HUDEP-2 (cell line): ENCODE measurements at regions not wholly inside any gene's neighbourhood (a gene's known extent, or its start where the extent isn't known, plus 50 kb on each side); places are given as distances from the start of the nearest gene placed in this dataset.
"Not testable (repeated sequence)": the region's sequence is repeated elsewhere in the genome, so short reads cannot be mapped to it uniquely, and the experiment has no call there.

ENCODE experiments used
- DNase-seq, 76 experiments: peaks; one replicate each; lab custom pipeline; 2025; ENCODE audit not compliant: unreplicated experiment in 76 of 76; lab: John Stamatoyannopoulos, UW

GRCh38 chr7:55299273-55299967 lies 65.7 kb upstream of the LANCL2 start:
- DNase-seq: no peak

- DNase-seq: no peak
These were observed 61.9 kb upstream of the LANCL2 start for GRCh38 chr7:55303220-55303619.

- no peak for DNase-seq
These were observed 60.9 kb upstream of the LANCL2 start for GRCh38 chr7:55304018-55304762.

DNA sequence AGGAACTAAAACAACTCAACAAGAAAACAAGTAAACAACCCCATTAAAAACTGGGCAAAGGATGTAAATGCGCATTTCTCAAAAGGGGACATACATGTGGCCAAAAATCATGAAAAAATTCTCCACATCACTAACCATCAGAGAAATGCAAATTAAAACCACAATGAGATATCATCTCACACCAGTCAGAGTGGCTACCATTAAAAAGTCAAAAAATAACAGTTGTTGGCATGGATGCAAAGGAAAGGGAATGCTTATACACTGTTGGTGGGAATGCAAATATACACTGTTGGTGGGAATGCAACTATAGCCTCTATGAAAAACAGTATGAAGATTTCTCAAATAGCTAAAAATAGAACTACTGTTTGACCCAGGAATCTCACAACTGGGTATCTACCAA lies 60.0 kb upstream of the LANCL2 start:
- no peak for DNase-seq

GRCh38 chr7:55306331-55306730 lies 58.8 kb upstream of the LANCL2 start:
- DNase-seq: no peak

- no peak for DNase-seq
These were observed 57.8 kb upstream of the LANCL2 start for GRCh38 chr7:55307123-55307916.

GRCh38 chr7:55308186-55308929 lies 56.8 kb upstream of the LANCL2 start:
- DNase-seq: no peak

DNA sequence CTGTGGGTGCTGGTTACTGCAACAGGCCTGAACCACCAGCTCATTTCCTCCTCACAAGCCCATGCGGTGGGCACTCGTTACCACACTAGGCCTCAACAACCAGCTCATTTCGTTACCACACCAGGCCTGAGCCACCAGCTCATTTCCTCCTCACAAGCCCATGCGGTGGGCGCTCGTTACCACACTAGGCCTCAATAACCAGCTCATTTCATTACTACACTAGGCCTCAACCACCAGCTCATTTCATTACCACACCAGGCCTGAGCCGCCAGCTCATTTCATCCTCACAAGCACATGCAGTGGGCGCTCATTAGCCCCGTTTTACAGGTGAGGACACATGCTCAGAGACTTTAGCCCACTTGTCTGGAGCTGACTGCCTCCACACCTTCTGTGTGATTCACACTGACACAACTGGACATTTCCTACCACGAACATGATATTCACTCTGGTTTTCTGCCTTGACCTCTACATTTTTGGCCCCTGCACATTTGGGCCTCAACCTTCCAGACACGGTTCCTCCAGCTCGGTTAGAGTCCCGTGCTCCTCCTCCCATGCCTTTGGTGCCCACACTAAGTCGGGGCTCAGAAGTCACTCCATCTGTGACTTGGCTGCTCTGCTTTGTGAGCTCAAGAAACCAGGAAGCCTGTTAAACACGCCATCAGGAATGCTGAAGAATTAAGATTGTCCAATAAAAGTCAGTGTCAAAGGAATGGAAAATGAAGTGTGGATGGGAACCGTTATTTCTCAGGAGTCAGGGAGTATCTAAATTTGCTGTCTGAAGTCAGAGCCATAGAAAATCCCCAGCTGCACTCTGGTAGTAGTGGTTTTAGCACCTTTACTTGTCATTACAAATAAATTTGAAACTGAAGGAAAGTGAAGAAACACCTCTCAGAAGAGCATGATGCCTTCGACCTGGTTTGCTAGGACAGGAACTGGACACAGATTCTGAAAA lies 55.8 kb upstream of the LANCL2 start:
- no peak for DNase-seq

- no peak for DNase-seq
These were observed 54.7 kb upstream of the LANCL2 start for GRCh38 chr7:55310287-55311025.

GRCh38 chr7:55311892-55312291 lies 53.2 kb upstream of the LANCL2 start:
- DNase-seq: not testable (repeated sequence)

DNA sequence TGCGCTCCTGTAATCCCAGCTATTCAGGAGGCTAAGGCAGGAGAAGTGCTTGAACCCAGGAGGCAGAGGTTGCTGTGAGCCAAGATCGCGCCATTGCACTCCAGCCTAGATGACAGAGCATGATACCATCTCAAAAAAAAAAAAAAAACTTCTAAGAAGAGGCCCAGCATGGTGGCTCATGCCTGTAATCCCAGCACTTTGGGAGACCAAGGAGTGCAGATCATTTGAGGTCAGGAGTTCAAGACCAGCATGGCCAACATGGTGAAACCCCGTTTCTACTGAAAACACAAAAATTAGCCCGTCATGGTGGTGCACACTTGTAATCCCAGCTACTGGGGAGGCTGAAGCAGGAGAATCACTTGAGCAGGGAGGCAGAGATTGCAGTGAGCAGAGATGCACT lies 51.5 kb upstream of the LANCL2 start:
- not testable (repeated sequence) for DNase-seq

- DNase-seq: peak in 1 of 76 experiments; percentile 1
These were observed 50.2 kb upstream of the LANCL2 start for GRCh38 chr7:55314967-55315366.
